OCI-LY3 (cell line): ENCODE measurements at regions not wholly inside any gene's neighbourhood (a gene's known extent, or its start where the extent isn't known, plus 50 kb on each side); places are given as distances from the start of the nearest gene placed in this dataset.

Experiments
- H2AFZ ChIP-seq: fragments of 200-600, 300-600 bp; shearing (Covaris generic); 2 replicates; pipeline ENCODE4 v1.6.0; 2014; ENCODE audit warnings: antibody characterized with exemption, low read depth, low read length
- H3K27ac ChIP-seq: fragments of 200-600, 300-600 bp; sonication (generic); 2 replicates; pipeline ENCODE4 v1.5.1; 2014; ENCODE audit warnings: mild to moderate bottlenecking, low read length, moderate library complexity, mixed read lengths
- H3K27me3 ChIP-seq: fragments of 200-600, 300-600 bp; sonication (generic); 2 replicates; pipeline ENCODE4 v1.6.1; 2014; ENCODE audit warnings: low read depth, low read length, mixed read lengths
- H3K36me3 ChIP-seq: fragments of 200-600, 300-600 bp; sonication (generic); replicated peaks from 2 replicates; pipeline ENCODE3; 2014; ENCODE audit warnings: low read depth, low read length, mixed read lengths
- H3K4me1 ChIP-seq: fragments of 300-600, 200-600 bp; sonication (generic); 2 replicates; pipeline ENCODE4 v1.6.1; 2014; ENCODE audit warnings: low read length, mixed read lengths
- H3K4me2 ChIP-seq: fragments of 200-600, 300-600 bp; sonication (generic); 2 replicates; pipeline ENCODE4 v1.6.1; 2014; ENCODE audit warnings: low read length, mixed read lengths
- H3K4me3 ChIP-seq: fragments of 300-600, 200-600 bp; sonication (generic); 2 replicates; pipeline ENCODE4 v1.5.1; 2014; ENCODE audit warnings: antibody characterized with exemption, mild to moderate bottlenecking, low read length, moderate library complexity
- H3K79me2 ChIP-seq: fragments of 300-600, 200-600 bp; shearing (Covaris generic); 2 replicates; pipeline ENCODE4 v1.6.1; 2014; ENCODE audit warnings: mild to moderate bottlenecking, low read length, mixed read lengths
- H3K9ac ChIP-seq: fragments of 300-600, 200-600 bp; shearing (Covaris generic); 2 replicates; pipeline ENCODE4 v1.6.0; 2014; ENCODE audit warnings: mild to moderate bottlenecking, low read length, moderate library complexity
- H3K9me3 ChIP-seq: fragments of 200-600, 300-600 bp; shearing (Covaris generic); 2 replicates; pipeline ENCODE4 v1.6.1; 2014; ENCODE audit warnings: low read length, mixed read lengths; ENCODE audit not compliant: insufficient read depth
- H4K20me1 ChIP-seq: fragments of 200-600, 300-600 bp; sonication (generic); 2 replicates; pipeline ENCODE4 v1.6.1; 2016; ENCODE audit warnings: low read length, mixed read lengths; ENCODE audit not compliant: insufficient read depth
- EZH2phosphoT487 ChIP-seq: fragments of 200-600 bp; shearing (Covaris generic); IDR thresholded peaks from 2 replicates; pipeline ENCODE4 v1.6.1; 2018; ENCODE audit warnings: antibody characterized with exemption, mixed run types, low read depth
- TF ChIP-seq, protein P1 (sequence below): fragments of 200-600, 300-600 bp; sonication (generic); IDR thresholded peaks from 2 replicates; pipeline ENCODE4 v1.5.1; 2014; ENCODE audit warnings: antibody characterized with exemption, low read length, low read depth

DNA sequence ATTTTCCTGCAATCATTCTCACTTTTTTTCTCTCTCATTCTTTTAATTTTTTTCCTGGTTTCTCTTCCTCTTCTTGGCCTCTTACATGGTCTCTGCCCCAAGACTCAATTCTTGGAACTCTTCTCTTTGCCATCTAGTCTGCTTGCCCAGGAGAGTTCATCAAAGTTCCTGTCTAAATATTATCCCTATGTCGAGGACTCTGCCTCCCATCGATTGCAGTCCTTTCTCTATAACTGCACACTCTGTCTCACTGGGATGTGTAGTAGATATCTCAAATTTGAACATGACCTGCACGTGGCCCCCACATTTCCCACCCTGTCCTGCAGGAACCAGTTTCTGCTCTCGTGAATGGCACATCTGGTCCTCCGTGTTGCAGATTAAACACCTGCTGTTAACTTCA is 204.7 kb upstream of the TMTC4 start:
- TF ChIP-seq, protein P1, sequence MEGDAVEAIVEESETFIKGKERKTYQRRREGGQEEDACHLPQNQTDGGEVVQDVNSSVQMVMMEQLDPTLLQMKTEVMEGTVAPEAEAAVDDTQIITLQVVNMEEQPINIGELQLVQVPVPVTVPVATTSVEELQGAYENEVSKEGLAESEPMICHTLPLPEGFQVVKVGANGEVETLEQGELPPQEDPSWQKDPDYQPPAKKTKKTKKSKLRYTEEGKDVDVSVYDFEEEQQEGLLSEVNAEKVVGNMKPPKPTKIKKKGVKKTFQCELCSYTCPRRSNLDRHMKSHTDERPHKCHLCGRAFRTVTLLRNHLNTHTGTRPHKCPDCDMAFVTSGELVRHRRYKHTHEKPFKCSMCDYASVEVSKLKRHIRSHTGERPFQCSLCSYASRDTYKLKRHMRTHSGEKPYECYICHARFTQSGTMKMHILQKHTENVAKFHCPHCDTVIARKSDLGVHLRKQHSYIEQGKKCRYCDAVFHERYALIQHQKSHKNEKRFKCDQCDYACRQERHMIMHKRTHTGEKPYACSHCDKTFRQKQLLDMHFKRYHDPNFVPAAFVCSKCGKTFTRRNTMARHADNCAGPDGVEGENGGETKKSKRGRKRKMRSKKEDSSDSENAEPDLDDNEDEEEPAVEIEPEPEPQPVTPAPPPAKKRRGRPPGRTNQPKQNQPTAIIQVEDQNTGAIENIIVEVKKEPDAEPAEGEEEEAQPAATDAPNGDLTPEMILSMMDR: no peak
- no peak for TF ChIP-seq EZH2phosphoT487
- Histone ChIP-seq H2AFZ (no peak overlapping the region), H3K27me3 (no peaks in the 10 kb centered on the region), H3K27ac (no peak overlapping the region), H3K4me2 (no peak overlapping the region), H4K20me1 (no peaks in the 10 kb centered on the region), H3K4me3 (no peak overlapping the region), H3K9me3 (peaks cover 4% of the 10 kb centered on the region; the same call in 1 of the 2 replicates), H3K4me1 (peaks cover 11% of the 10 kb centered on the region; the same call in 1 of the 2 replicates), H3K9ac (no peak overlapping the region), H3K36me3 (peaks cover 6% of the 10 kb centered on the region), H3K79me2 (no peaks in the 10 kb centered on the region)

DNA sequence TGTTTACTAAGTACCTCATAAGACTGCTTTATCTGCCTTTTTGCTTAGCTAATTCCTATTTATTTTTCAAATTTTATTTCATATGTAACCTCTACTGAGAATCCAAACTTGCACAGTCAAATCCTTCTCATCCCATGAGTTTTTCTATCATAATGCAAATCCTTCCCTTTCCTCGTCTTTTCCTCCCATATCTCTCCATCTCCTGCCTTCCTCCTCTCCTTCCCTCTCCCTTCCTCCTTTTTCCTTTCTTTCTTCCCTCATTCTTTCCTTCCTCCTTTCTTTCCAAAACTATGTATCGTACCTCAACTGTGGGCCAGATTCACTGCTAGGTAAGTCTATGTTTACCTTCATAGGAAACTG is 201.4 kb upstream of the TMTC4 start:
- Histone ChIP-seq H3K27me3 (no peaks in the 10 kb centered on the region), H3K4me2 (no peak overlapping the region), H3K27ac (no peak overlapping the region), H3K4me3 (no peak overlapping the region), H2AFZ (no peak overlapping the region), H3K9ac (no peak overlapping the region), H3K9me3 (peaks cover 4% of the 10 kb centered on the region; the same call in 1 of the 2 replicates), H3K4me1 (peaks cover 19% of the 10 kb centered on the region), H3K36me3 (peaks cover 6% of the 10 kb centered on the region), H3K79me2 (no peaks in the 10 kb centered on the region), H4K20me1 (no peaks in the 10 kb centered on the region)
- no peak for TF ChIP-seq EZH2phosphoT487
- TF ChIP-seq, protein P1: no peak

DNA sequence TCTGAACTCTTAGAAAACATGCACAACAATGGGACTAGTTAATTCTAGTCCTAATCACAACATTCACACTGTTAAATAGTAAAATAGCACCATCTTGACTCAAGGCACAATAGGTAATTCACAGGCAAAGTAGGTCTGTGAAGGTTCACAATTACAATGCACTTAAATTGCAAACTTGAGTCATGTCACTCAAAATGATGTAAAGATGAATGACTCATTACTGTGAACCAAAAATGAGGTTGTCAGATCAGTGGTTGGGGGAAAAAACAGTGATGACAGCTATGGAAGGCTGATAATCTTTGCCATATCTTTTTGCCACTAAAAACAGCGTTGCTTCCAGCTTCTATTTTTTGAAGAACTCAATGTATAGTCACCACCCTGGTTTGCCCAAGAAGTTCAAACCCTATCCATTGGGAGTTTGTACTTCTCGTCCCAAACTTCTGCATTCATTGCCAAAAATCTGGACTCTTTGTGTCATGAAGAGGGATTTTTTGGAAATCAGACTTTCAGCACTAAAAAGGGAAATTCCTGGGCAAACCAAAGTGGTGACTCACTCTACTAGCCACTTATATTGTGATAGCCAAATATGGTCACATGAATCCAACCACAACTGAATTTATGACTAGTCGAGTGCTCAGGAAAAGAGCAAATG is 200.9 kb upstream of the TMTC4 start:
- no peak overlapping the region for H3K27ac ChIP-seq
- no peak for TF ChIP-seq EZH2phosphoT487
- TF ChIP-seq, protein P1: no peak
- no peak overlapping the region for H3K4me3 ChIP-seq
- H3K9ac ChIP-seq: no peak overlapping the region
- H2AFZ ChIP-seq: no peak overlapping the region
- H3K9me3 ChIP-seq: peaks cover 4% of the 10 kb centered on the region; the same call in 1 of the 2 replicates
- H3K4me2 ChIP-seq: no peak overlapping the region
- H3K4me1 ChIP-seq: peaks cover 19% of the 10 kb centered on the region
- H3K27me3 ChIP-seq: no peaks in the 10 kb centered on the region
- H3K36me3 ChIP-seq: peaks cover 6% of the 10 kb centered on the region
- no peaks in the 10 kb centered on the region for H4K20me1 ChIP-seq
- H3K79me2 ChIP-seq: no peaks in the 10 kb centered on the region

DNA sequence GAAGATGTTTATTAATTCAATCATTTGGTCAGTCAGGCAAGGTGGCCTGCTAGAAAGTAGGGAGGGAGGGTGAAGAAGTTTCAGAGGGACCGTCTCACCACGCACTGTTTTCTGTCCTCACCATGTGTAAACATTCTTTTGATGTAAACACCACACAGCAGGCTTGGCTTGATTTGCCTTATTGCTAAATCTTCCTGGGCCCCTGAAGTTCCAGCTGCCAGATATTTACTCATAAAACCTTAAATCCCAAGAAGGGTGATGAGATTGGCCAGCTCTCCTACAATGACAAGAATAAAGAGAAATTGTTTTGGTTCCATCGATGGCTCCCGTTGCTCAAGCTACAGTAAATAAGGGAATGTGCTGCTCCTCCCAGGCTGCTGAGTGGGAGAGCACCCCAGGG is 198.2 kb upstream of the TMTC4 start:
- H3K36me3 ChIP-seq: peaks cover 6% of the 10 kb centered on the region
- H3K4me2 ChIP-seq: no peak overlapping the region
- H3K9ac ChIP-seq: no peak overlapping the region
- no peak for TF ChIP-seq EZH2phosphoT487
- TF ChIP-seq, protein P1: no peak
- H3K27ac ChIP-seq: no peak overlapping the region
- H3K9me3 ChIP-seq: peaks cover 7% of the 10 kb centered on the region; the same call in 1 of the 2 replicates
- no peaks in the 10 kb centered on the region for H4K20me1 ChIP-seq
- peaks cover 19% of the 10 kb centered on the region for H3K4me1 ChIP-seq
- H3K79me2 ChIP-seq: no peaks in the 10 kb centered on the region
- no peak overlapping the region for H3K4me3 ChIP-seq
- H2AFZ ChIP-seq: no peak overlapping the region
- H3K27me3 ChIP-seq: no peaks in the 10 kb centered on the region
